HG02884 (cell line): ENCODE measurements at regions not wholly inside any gene's neighbourhood (a gene's known extent, or its start where the extent isn't known, plus 50 kb on each side); places are given as distances from the start of the nearest gene placed in this dataset.

Experiments used
- ATAC-seq: cut with Tn5 transposase; IDR thresholded peaks from one replicate; pipeline ENCODE4 v1.9.1; 2021; ENCODE audit warnings: mild to moderate bottlenecking, moderate library complexity; ENCODE audit not compliant: unreplicated experiment

DNA sequence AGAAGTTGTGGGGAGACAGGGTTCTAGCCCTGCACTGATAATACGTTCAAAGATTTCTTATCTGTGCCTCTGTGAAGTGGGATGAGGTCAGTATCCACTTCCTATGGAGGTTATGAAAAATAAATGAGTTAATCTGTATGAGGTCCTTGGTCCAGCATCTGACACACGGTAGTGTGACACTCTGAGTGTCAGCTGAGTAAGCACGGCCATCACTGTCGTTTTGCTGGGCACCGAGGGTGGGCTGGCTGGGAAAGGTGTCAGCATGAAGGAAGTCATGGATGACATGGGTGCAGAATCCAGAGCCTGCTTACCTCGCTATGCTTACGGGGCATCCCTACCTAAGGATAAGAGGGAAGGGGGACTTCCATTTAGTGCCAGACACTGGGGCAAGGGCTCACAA, 150.3 kb downstream of the INHBB start:
- ATAC-seq: no peak

DNA sequence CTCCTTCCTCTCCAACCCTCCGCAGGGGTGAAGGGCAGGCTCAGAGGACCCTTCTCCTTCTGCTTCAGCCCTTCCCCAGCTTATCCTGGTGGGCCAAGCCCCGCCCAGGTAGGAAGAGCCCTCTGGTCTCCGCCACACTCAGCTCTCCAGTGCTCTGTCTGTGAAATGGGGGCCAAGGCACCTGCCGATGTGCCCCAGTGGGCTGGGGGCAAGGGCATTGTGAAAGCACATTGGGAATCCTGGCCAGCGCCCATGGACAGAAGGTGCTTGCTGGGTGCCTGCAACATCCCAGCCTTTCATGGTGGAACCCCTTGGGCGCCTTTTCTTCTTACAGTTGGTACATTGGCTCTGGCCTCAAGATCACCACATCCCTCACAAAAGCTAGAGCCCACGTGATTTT, 150.8 kb downstream of the INHBB start:
- ATAC-seq: no peak

DNA sequence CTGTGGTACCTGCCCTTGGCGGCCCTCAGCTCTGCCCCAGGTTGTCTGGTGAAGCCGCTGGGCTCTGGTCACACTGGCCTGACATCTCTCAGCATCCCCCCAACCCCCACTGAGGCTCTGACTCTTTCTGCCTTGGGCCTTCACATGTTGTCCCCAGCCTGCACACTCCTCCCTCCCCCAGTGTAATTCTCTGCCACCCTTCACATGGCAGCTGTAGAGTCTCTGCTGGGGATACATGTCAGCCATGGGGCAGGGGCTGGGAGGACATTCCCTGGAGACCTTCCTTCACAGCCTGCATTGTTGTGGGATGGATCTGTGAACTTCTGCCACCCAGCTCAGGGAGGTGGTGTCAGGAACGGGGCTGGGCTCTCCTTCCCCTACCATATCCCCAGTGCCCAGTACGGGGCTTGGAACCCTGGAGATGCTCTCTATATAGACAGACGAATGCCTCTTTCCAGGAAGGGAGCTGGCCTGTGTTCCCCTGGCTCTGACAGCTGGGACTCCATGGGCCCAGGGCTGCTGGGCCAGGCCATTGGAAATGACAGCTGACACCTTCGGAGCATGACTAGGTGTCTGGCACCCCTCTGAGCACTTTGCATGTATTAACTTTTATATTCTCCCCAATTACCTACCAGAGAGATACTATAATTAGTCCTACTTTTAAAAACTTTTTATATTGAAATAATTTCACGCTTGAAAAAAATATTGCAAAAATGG, 151.5 kb downstream of the INHBB start:
- ATAC-seq: no peak

DNA sequence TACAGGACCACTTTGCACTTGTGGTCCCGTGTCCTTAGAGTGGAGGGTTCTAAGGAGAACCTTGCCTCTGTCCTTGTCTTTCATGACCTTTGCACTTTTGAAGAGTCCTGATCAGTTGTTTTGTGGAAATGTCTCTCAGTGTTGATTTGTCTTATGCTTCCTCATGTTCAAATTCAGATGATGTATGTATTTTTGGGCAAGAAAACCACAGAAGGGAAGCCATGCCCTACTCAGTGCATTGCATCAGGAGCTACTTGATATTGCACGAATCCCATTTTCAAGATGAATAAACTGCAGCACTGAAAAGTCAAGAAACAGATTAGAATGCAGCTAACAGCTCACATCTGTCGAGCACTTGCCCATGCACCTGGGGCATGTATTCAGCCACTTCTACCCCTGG, 152.2 kb downstream of the INHBB start:
- ATAC-seq: no peak

DNA sequence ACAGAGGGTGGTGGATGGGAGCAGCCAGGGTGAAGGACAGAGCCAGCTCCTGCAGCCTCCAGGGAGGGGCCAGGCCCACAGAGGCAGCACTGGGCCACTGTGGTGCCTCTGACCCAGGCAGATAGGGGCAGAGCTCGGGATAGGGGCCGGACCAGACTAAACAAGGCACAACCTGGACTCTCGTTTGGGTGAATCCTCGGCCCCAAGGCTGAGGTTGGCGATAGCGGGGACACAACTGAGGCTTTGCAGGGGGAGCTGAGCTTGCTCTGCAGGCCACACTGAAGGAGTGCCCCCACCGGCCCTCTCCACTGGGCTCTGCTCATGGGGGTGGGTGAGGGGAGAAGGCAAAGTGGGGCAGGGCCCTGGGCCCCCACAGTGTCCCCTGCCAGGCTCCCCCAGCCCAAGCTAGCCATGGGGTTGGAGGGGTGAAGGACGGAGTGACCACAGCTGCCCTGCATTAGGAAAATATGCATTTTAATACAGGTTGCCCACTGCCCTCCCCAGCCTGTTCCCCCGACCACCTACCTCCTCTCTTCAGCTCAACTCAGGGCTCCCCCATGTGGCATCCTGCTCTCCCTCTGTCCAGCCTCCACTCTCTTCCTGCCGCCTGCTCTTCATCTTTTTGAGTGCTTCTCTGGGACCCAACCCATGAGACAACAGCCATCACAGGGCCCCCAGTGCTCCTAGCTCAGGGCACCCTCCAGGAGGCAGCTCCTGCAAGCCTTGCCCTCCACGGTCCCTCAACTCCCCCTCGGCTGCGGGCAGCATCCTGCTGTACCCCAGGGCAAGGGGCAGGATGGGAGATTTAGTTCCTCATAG, 152.8 kb downstream of the INHBB start:
- no peak for ATAC-seq

DNA sequence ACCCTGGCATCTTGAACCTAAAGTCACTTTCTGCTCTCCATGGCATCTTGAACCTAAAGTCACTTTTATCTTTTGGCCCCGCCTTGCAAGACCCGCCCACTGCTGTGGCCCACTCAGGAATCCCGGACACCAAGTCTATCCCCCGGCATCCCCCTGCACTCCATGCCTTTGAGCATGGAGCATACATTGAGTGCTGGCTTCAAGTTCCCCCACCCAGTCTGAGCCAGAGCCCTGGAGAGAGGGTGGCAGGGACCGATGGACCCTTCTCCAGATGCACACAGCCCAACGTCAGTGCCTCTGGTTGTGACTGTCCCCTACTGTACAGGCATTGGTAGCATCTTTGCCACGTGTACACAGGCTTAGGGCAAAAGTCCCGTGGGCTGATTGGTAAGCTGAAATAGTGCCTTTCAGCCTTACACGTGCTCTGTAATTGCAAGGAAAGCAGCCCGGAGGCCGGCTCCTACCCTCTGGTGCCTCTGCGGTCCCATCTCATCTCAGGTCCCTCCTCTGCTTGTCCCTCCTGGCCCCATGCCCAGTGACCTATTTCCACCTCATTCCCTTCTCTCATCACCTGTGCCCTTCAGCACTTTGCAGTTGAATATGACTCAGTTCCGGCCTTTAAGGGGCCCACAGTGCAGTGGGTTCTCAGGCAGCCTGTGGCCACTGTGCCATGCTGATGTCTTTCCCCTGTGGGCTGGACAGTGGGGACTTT, 154.0 kb downstream of the INHBB start:
- ATAC-seq: no peak

DNA sequence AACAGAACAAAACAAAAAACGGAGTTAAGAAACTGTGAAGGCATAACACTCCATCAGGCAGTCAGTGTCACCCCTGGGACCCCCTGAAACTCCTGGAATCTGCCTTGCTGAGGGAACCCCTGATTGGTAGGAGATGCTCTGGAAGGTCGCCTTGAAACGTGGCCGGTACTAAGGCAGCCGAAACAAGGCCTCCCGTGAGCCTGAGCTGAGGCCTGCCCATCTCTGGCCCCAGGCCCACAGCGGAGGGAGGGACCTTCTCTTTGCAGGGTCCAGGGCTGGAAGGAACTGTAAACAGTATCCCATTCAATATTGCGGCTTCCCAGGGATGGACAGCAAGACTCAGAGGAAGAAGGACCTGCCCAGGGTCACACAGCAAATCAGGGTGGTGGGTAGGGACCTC, 155.7 kb downstream of the INHBB start:
- no peak for ATAC-seq

DNA sequence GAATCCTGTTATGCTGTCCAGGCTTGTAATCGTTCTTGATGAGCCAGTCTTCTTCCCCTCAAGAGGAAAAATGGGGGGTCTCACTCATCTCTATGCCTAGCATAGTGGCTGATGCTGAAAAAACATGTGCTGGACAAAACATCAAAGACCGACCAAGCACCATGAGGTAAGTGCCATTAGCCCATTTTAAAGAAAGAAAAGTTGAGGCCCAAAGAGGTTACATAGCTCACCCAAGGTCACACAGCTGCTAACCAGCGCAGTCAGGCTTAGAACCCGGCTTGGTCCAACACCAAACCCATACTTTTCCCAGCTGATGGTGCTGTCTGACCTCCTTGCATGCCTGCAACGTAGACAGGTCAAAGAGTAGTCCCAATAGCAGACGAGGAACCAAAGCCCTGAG, 156.4 kb downstream of the INHBB start:
- ATAC-seq: no peak

DNA sequence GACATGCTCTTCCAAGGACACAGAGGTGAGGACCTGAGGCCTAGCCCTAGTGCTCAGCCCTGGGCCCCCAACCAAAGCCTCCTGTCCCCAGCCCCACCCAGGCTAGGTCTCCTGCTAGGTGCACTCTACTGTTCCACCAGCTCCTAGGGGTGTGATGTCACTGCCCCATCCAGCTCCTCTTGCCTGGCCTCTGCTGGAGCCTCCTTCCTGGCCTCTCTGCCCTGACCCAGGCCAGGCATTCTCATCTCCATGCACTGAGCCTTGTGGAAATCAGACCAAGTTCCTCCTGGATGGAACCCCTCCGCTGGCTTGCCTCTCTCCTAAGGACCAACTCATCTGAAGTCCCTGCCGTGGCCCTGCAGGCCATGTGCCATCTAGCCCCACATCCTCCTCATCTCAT, 156.8 kb downstream of the INHBB start:
- no peak for ATAC-seq

DNA sequence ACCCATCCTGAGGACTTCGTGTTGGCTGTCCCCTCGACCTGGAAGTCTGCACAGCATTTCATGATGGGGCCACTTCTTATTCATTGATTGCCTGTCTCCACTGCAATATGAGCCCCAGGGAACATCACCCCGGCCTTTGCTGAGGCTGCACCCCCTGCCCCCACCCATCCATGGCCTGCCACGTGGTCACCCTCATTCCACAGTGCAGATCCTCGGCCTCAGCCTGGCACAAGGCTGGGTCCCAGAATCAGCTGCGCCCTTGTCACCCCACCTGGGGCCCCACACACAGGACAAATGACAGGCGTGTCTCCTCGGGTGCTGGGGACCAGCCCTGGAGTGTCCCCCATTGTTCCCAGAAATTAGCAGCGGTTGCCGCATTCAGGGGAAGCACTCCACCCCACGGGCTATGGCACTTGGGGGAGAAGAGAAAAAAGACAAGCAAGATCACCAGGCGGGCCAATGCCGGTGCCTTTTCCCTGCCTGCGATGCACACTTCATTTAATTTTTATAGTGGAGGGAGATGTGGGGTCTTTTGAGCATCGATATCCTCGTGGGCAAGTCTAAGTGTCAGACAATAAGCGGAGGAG, 157.4 kb downstream of the INHBB start:
- ATAC-seq: no peak

DNA sequence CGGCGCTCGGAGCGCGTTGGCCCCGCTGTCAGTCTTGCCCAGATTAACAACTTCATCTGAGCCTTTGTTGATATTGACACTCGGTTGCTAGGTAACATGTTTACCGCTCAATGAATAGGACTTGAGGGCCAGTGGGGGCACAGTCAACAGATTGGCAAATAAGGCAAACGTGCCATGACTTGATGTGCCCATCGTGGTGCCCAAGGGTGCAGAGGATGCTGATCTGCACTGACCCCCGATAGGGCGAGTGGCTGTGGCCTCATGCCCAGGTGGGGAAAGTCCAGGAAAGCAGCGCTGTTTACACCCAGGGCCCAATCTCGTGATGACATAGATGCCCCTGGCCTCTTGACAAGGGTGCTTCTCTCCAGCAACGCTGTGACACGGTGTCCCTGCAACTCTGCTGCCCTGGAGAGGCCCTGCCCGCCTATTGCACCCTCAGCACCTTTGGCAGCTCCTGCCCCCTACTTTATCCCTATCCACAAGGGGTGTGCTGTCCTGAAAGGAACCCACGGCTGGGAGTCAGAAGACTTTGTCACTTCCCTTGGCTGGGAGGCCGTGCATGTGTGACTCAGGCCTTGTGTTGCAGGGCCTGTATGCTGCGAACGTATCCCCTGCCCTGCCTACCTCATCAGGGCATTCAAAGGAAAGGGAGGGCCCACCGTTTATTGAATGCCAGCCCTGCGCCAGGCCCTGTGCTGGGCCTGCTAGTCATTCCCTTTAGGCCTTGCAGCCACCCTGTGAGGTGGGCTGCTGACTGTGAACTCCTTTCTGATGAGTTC, 158.0 kb downstream of the INHBB start:
- ATAC-seq: no peak

DNA sequence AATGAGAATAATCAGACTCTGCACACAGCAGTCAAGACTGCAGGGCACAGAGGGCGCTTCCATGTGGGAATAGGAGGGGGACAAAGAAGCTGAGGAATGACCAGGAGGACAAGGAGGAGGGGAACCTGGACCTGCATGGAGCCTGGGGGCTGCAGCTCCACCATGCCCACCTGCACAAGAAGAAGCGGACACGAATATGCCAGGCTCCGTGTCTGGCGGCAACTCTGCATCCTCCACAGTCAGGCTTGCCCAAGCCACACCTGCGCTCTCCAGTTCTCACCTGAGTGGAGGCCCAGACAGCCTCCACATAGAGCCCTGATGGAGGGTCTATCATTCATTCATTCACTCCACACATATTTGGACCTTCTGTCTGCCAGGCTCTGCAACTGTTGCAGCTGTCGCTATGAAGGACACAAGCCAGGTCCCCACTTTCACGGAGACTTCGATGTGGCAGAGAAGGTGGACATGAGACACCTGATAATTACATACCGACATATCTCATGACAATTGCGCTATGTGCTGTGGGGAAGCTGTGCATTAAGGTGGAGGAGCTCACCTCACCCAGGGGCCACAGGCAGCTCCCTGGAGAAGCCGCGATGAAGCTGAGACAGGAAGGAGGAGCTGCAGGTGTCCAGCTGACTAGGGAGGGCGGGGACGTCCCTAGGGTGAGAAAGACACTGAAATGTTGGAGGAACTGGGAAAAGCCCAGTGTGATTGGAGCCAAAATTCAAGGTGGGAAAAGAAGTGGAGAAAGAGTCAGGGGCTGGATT, 159.2 kb downstream of the INHBB start:
- ATAC-seq: no peak

DNA sequence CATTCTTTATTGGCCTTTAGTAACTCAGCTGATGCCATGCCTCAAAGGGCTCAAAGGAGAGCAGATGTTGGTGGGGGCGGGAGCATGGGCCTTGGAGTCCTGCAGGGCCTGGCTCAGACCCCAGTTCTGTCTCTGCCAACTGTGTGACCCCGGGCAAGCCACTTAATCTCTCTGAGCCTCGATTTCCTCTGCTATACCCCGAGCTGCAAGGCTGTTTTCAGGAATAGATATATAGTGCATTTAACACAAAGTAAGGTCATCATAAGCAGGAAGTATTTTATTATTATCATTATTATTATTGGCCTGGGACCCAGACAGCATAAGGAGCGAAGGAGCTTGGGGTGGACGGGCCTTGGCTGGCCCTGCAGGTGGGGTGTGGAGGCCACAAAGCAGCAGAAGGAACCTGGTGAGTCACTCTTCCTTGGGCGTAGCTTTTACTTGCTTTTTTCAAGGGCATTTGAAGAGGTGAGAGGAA, 162.7 kb downstream of the INHBB start:
- ATAC-seq: no peak

DNA sequence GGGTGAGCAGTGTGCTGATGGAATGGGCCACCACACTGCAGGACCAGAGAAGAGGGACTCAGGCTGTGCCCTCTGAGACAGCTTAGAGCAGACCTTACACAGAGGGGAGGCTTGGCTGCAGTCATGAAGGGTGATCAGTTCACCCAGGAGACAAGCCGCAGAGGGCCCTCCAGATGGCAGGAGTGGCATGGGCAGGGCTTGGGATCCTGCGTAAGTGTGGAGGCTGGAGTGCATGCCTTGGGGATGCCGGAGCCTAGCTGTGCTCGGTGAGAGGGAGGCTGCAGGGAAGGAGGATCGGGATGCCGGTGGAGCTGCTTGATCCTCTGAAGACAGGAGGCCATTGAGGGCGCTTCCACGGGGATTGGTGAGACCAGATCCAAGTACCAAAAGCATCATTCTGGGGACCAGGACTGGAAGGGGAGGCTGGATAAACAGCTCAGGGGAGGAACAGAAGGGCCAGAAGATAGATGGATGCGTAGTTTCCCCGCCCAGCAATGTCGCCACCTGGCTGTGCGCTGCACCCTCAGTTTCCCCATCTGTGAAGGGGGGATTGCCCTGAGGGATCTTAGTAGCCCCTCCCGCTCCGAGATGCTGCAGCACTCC, 163.4 kb downstream of the INHBB start:
- ATAC-seq: no peak

DNA sequence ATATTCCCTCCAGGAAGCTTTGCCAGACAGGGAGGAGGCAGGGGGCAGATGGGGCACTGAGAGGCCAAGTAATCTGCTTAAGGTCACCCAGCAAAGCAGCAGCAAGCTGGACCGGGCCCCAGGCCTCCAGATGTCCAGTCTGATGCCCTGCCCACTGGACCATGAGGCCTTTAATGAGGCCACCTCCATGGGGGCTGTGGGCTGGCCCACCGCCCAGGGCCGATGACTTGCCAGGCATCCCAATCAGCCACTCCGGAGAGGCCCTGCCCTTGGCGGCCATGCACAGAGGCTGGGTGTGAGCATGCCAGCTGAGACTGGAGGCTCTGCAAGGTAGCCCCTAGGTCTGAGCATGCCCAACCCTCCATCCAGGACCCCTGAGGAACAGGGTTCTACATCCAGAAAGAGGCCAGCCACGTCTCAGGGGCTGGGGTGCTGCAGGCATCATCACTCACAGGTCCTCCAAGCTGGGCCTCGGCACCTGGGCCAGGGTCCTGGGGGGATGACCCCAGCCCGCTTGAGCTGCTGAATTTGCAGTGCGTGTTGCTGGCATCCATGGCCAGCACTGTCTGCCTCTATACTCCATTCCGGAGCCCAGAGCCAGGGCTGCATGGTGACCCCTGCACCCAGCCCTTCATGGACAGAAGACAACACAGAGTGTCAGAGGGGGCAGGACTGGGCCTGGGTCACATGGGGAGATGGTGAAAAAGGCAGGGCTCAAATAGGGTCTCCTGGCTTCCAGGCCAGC, 164.2 kb downstream of the INHBB start:
- no peak for ATAC-seq

DNA sequence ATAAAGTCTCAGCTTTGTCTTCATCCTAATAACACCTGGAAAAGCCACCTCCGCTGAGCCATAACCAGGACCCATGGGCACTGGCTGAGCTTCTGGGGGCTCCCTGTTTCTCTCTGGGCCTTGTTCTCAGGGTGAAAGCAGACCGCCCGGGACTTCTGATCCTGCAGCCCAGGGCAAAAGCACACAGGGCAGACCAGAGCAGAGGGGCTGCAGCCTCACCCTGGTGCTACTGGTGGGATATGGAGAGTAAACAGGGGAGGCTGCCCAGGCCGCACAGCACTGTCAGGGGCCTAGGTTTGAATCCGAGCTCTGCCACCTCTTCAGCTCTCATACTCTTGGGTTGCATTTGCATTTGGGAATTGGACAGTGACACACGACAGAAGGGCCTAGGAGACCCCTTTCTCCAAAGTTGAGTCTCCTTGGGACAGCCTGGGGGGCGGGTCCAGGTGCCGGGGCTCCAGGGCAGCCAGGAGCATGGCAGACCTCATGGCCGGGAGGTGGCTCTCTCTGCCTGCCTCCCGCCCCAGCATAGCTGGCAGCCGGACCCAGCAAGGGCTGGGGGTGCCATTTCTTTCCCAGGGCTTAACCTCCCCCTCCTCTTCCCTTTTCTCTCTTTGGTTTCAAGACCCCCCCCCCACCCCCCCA, 164.9 kb downstream of the INHBB start:
- no peak for ATAC-seq

DNA sequence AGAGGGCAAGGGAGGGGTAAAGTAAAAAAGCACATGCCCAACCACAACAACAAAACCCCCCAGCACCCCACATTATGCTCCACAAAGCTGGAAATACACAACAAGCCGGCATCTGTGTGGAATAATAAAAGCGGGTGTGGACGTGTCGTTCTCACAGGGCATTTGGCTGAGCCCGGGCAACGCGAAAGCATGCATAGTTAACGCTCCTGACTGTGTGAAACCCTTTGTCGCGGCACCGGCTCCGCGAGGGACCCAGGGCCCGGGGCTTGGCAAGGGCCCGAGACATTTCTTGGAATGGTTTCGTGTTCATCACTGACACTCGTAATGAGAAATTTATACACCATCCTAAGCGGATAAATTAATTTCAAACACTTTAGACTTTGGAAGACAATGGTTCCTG, 165.6 kb downstream of the INHBB start:
- ATAC-seq: no peak
